ENCODE measurements at regions not wholly inside any gene's neighbourhood (a gene's known extent, or its start where the extent isn't known, plus 50 kb on each side); places are given as distances from the start of the nearest gene placed in this dataset.

DNA sequence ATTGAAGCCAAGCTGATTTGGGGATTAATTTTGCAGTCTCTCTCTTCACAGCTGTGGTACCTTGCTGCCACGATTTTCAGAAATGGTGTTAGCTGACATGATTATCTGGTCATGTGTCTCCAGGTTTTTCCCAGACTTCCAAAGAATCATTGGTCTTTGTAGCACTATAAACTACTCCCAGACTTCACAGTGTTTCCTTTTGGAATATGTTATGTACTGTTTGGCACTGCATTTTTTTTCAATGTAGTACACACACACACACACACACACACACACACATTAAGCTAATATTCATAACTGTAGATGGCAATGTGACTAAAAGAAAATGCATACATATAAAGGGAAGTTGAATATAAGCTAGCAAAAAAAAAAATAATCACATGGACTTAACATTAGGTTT, 856.6 kb upstream of the SPRY2 start:
- no peaks in the 10 kb centered on the region for H3K9me3 ChIP-seq (ENCODE audit: low read depth)
- 57% methylated on average over 1 of the region's 1 CpG for WGBS (ENCODE audit: low lambda C conversion rate, missing lambda C conversion rate)

DNA sequence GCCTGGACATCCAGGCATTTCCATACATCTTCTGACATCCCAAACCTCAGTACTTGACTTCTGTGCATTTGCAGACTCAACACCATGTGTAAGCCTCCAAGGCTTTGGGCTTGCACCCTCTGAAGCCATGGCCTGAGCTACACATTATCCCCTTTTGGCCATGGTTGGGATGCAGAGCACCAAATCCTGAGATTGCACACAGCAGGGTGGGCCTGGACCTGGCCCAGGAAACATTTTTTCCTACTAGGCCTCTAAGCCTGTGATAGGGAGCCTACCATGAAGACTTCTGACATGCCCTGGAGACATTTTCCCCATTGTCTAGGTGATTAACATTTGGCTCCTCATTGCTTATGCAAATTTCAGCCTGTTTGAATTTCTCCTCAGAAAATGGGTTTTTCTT, 853.4 kb upstream of the SPRY2 start:
- DNase-seq (ENCODE audit: low spot score), result no peak
- Histone ChIP-seq H3K27me3 (no peaks in the 10 kb centered on the region), H3K27ac (no peak overlapping the region), H3K36me3 (replicated peaks; ENCODE audit: insufficient read depth, low read depth) (no peaks in the 10 kb centered on the region), H3K9me3 (ENCODE audit: low read depth) (no peaks in the 10 kb centered on the region), H3K4me1 (ENCODE audit: insufficient read depth) (no peaks in the 10 kb centered on the region), H3K4me3 (no peak overlapping the region), H3K4me2 (no peak overlapping the region), H3K79me2 (no peaks in the 10 kb centered on the region), H4K20me1 (ENCODE audit: insufficient read depth, poor library complexity, severe bottlenecking) (no peaks in the 10 kb centered on the region), H2AFZ (no peak overlapping the region), H3K9me2 (replicated peaks; ENCODE audit: insufficient read depth) (no peaks in the 10 kb centered on the region)
- no peak for TF ChIP-seq EZH2phosphoT487 (IDR thresholded peaks at IDR 0.05; ENCODE audit: low read depth, severe bottlenecking, unreplicated experiment)
- no peak for TF ChIP-seq EZH2 (IDR thresholded peaks at IDR 0.05; ENCODE audit: borderline replicate concordance)
- TF ChIP-seq, protein P1, sequence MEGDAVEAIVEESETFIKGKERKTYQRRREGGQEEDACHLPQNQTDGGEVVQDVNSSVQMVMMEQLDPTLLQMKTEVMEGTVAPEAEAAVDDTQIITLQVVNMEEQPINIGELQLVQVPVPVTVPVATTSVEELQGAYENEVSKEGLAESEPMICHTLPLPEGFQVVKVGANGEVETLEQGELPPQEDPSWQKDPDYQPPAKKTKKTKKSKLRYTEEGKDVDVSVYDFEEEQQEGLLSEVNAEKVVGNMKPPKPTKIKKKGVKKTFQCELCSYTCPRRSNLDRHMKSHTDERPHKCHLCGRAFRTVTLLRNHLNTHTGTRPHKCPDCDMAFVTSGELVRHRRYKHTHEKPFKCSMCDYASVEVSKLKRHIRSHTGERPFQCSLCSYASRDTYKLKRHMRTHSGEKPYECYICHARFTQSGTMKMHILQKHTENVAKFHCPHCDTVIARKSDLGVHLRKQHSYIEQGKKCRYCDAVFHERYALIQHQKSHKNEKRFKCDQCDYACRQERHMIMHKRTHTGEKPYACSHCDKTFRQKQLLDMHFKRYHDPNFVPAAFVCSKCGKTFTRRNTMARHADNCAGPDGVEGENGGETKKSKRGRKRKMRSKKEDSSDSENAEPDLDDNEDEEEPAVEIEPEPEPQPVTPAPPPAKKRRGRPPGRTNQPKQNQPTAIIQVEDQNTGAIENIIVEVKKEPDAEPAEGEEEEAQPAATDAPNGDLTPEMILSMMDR (IDR thresholded peaks at IDR 0.05; ENCODE audit: poor library complexity), result no peak

More for the DNA sequence above, 856.6 kb upstream of the SPRY2 start:
- H3K4me1 ChIP-seq (ENCODE audit: insufficient read depth), result no peaks in the 10 kb centered on the region
- no peak overlapping the region for H3K4me2 ChIP-seq
- H4K20me1 ChIP-seq (ENCODE audit: insufficient read depth, poor library complexity, severe bottlenecking), result no peaks in the 10 kb centered on the region
- no peaks in the 10 kb centered on the region for H3K36me3 ChIP-seq (replicated peaks; ENCODE audit: insufficient read depth, low read depth)
- no peak overlapping the region for H3K27ac ChIP-seq
- no peaks in the 10 kb centered on the region for H3K79me2 ChIP-seq
- H3K27me3 ChIP-seq, result no peaks in the 10 kb centered on the region
- no peak overlapping the region for H2AFZ ChIP-seq
- H3K9me2 ChIP-seq (replicated peaks; ENCODE audit: insufficient read depth), result no peaks in the 10 kb centered on the region
- no peak for DNase-seq (ENCODE audit: low spot score)
- no peak for TF ChIP-seq EZH2phosphoT487 (IDR thresholded peaks at IDR 0.05; ENCODE audit: low read depth, severe bottlenecking, unreplicated experiment)
- TF ChIP-seq, protein P1 (IDR thresholded peaks at IDR 0.05; ENCODE audit: poor library complexity), result no peak
- TF ChIP-seq EZH2 (IDR thresholded peaks at IDR 0.05; ENCODE audit: borderline replicate concordance), result no peak
- no peak overlapping the region for H3K4me3 ChIP-seq

DNA sequence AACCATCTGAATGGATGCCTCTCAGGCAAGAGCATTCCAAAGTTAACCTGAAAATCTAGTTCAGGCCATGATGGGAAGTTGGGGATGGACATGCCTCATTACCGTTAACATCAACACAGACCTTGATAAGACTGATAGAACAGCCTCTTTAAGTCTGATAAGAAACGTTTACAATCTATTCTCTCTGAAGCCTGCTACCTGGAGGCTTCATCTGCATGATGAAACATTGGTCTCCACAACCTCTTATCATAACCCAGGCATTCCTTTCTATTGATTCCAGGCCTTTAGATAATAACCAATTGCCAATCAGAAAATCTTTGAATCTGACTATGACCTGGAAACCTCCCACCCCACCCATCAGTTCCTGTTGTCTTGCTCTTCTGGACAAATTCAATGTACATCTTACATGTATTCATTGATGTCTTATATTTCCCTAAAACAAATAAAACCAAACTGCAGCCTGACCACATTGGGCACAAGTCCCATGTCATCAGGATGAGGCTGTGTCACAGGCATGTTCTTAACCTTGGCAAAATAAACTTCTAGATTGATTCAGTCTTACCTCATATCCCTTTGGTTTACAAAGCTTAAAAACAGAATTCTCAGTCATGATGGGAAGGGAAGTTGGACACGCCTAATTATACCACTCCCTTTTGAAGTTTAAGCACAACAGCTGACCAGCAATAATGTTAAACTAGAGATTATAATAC, 843.8 kb upstream of the SPRY2 start:
- no peak for DNase-seq (ENCODE audit: low spot score)
- Histone ChIP-seq H2AFZ (no peak overlapping the region), H3K9me3 (ENCODE audit: low read depth) (no peaks in the 10 kb centered on the region), H3K27me3 (no peaks in the 10 kb centered on the region), H3K4me3 (no peak overlapping the region), H3K79me2 (no peaks in the 10 kb centered on the region), H3K4me2 (no peak overlapping the region), H3K36me3 (replicated peaks; ENCODE audit: insufficient read depth, low read depth) (no peaks in the 10 kb centered on the region), H4K20me1 (ENCODE audit: insufficient read depth, poor library complexity, severe bottlenecking) (no peaks in the 10 kb centered on the region), H3K9me2 (replicated peaks; ENCODE audit: insufficient read depth) (no peaks in the 10 kb centered on the region), H3K4me1 (ENCODE audit: insufficient read depth) (peaks cover 4% of the 10 kb centered on the region), H3K27ac (no peak overlapping the region)
- WGBS (ENCODE audit: low lambda C conversion rate, missing lambda C conversion rate), result 47% methylated on average over 3 of the region's 3 CpGs
- TF ChIP-seq, protein P1 (IDR thresholded peaks at IDR 0.05; ENCODE audit: poor library complexity), result no peak
- no peak for TF ChIP-seq EZH2 (IDR thresholded peaks at IDR 0.05; ENCODE audit: borderline replicate concordance)
- TF ChIP-seq EZH2phosphoT487 (IDR thresholded peaks at IDR 0.05; ENCODE audit: low read depth, severe bottlenecking, unreplicated experiment), result no peak

Data from hepatocyte (in vitro differentiated cells).